MM.1S (cell line): ENCODE measurements at regions not wholly inside any gene's neighbourhood (a gene's known extent, or its start where the extent isn't known, plus 50 kb on each side); places are given as distances from the start of the nearest gene placed in this dataset.

Experiments
- DNase-seq: peaks from one replicate; pipeline ENCODE4 v3.0.0-alpha.2; 2015
- H2AFZ ChIP-seq: fragments of 300-600 bp; sonication (generic); 2 replicates; pipeline ENCODE4 v1.6.0; 2016; ENCODE audit warnings: antibody characterized with exemption, low read length
- H3F3A ChIP-seq: fragments of 300-600 bp; sonication (generic); 2 replicates; pipeline ENCODE4 v1.6.1; 2016; ENCODE audit warnings: mild to moderate bottlenecking, antibody characterized with exemption, low read length, moderate library complexity, mixed read lengths; ENCODE audit not compliant: insufficient read depth
- H3K27ac ChIP-seq: fragments of 300-600 bp; sonication (generic); 2 replicates; pipeline ENCODE4 v1.5.1; 2016; ENCODE audit warnings: mild to moderate bottlenecking, low read length
- H3K27me3 ChIP-seq: fragments of 300-600 bp; sonication (generic); replicated peaks from 2 replicates; pipeline ENCODE4 v1.6.0; 2016; ENCODE audit warnings: low read length; ENCODE audit not compliant: insufficient read depth
- H3K36me3 ChIP-seq: fragments of 300-600 bp; sonication (generic); replicated peaks from 2 replicates; pipeline ENCODE4 v1.6.1; 2016; ENCODE audit warnings: mild to moderate bottlenecking, low read length, mixed read lengths; ENCODE audit not compliant: insufficient read depth
- H3K4me1 ChIP-seq: fragments of 300-600 bp; sonication (generic); 2 replicates; pipeline ENCODE4 v1.6.1; 2016; ENCODE audit warnings: low read length, mixed read lengths
- H3K4me2 ChIP-seq: fragments of 300-600 bp; sonication (generic); 2 replicates; pipeline ENCODE4 v1.6.0; 2016; ENCODE audit warnings: low read depth, low read length
- H3K4me3 ChIP-seq: fragments of 300-600 bp; sonication (generic); 2 replicates; pipeline ENCODE4 v1.5.1; 2016; ENCODE audit warnings: low read length, mixed read lengths
- H3K79me2 ChIP-seq: fragments of 300-600 bp; sonication (generic); 2 replicates; pipeline ENCODE4 v1.6.1; 2016; ENCODE audit warnings: mixed run types, low read length, mixed read lengths
- H3K9ac ChIP-seq: fragments of 300-600 bp; sonication (generic); 2 replicates; pipeline ENCODE4 v1.6.1; 2016; ENCODE audit warnings: low read length, mixed read lengths
- H3K9me2 ChIP-seq: fragments of 300-600 bp; sonication (generic); replicated peaks from 2 replicates; pipeline ENCODE4 v1.6.1; 2016; ENCODE audit warnings: mild to moderate bottlenecking, low read length, mixed read lengths; ENCODE audit not compliant: insufficient read depth
- H3K9me3 ChIP-seq: fragments of 300-600 bp; sonication (generic); replicated peaks from 2 replicates; pipeline ENCODE4 v1.6.1; 2016; ENCODE audit warnings: mild to moderate bottlenecking, low read length, mixed read lengths; ENCODE audit not compliant: insufficient read depth
- H4K20me1 ChIP-seq: fragments of 300-600 bp; sonication (generic); 2 replicates; pipeline ENCODE4 v1.6.1; 2016; ENCODE audit warnings: mild to moderate bottlenecking, low read length, moderate library complexity, mixed read lengths; ENCODE audit not compliant: insufficient read depth
- EZH2 ChIP-seq: fragments of 300-600 bp; sonication (generic); optimal IDR thresholded peaks from 2 replicates; pipeline ENCODE3; 2017; ENCODE audit warnings: low read depth, mild to moderate bottlenecking, antibody characterized with exemption, low read length, mixed read lengths
- EZH2phosphoT487 ChIP-seq: fragments of 300-600 bp; sonication (generic); IDR thresholded peaks from 2 replicates; pipeline ENCODE4 v1.6.1; 2018; ENCODE audit warnings: antibody characterized with exemption, low read length
- TF ChIP-seq, protein P1 (sequence below): fragments of 300-600 bp; sonication (generic); IDR thresholded peaks from 2 replicates; pipeline ENCODE4 v1.5.1; 2016; ENCODE audit warnings: antibody characterized with exemption, low read length, mixed read lengths

DNA sequence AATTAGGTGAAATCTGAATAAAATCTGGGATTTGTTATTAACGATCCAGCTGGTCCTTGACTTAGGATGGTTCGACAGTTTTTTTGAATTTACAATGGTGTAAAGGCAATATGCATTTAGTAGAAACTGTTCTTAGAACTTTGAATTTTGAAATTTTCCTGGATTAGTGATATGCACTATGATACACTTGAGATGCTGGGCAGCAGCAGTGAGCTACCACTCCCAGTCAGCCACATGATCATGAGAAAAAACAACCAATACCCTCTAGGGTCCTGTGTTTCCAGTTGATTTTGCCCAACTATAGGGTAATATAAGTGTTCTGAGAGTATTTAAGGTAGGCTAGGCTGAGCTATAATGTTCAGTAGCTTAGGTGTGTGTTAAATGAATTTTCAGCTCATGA, 303.7 kb downstream of the GPAT3 start:
- Histone ChIP-seq H3K27me3 (no peaks in the 10 kb centered on the region), H3K36me3 (no peaks in the 10 kb centered on the region), H3K27ac (no peak overlapping the region), H3K4me1 (no peaks in the 10 kb centered on the region), H3K9me2 (no peaks in the 10 kb centered on the region; the same call in 1 of the 2 replicates), H3K4me3 (no peak overlapping the region), H3K9ac (no peak overlapping the region), H4K20me1 (no peaks in the 10 kb centered on the region), H3F3A (no peaks in the 10 kb centered on the region), H2AFZ (no peak overlapping the region), H3K9me3 (no peaks in the 10 kb centered on the region), H3K4me2 (no peak overlapping the region), H3K79me2 (no peaks in the 10 kb centered on the region)
- TF ChIP-seq, protein P1, sequence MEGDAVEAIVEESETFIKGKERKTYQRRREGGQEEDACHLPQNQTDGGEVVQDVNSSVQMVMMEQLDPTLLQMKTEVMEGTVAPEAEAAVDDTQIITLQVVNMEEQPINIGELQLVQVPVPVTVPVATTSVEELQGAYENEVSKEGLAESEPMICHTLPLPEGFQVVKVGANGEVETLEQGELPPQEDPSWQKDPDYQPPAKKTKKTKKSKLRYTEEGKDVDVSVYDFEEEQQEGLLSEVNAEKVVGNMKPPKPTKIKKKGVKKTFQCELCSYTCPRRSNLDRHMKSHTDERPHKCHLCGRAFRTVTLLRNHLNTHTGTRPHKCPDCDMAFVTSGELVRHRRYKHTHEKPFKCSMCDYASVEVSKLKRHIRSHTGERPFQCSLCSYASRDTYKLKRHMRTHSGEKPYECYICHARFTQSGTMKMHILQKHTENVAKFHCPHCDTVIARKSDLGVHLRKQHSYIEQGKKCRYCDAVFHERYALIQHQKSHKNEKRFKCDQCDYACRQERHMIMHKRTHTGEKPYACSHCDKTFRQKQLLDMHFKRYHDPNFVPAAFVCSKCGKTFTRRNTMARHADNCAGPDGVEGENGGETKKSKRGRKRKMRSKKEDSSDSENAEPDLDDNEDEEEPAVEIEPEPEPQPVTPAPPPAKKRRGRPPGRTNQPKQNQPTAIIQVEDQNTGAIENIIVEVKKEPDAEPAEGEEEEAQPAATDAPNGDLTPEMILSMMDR = no peak
- TF ChIP-seq EZH2phosphoT487 (no peak), EZH2 (no peak)
- DNase-seq = no peak

DNA sequence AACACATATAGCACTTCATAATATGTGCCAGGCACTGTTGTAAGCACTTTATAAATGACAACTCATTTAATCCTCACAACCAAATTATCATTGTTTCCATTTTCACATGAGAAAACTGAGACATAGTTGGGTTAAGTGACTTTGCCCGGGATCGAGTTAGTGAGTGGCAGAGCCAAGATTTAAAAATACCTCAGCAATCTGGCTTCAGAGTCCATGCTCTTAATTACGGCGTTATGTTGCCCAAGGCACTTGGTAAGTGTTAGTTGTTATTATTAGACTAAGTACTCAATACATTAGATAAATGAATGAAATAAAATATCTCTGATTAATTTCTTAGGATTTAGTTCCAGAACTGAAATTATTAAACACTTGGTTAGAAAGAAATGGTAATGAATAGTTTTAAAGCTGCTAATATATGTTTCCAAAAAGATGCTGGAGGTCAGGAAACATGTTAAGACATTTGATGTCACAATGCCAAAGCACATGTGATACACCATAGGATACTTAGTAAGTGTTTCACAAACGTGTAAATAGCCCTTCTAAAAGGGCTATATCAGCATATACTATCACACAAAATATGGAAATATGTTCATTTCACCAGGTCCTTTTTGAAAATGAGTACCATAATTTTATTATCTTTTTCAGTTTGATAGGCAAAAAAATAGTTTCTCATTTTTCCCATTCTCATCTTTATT, 301.9 kb downstream of the GPAT3 start:
- Histone ChIP-seq H4K20me1 (no peaks in the 10 kb centered on the region), H3K9ac (no peak overlapping the region), H3K36me3 (no peaks in the 10 kb centered on the region), H3K27ac (no peak overlapping the region), H3K27me3 (no peaks in the 10 kb centered on the region), H3K9me2 (no peaks in the 10 kb centered on the region; the same call in 1 of the 2 replicates), H3K9me3 (no peaks in the 10 kb centered on the region), H3K4me1 (no peaks in the 10 kb centered on the region), H3F3A (no peaks in the 10 kb centered on the region), H3K4me3 (no peak overlapping the region), H3K79me2 (no peaks in the 10 kb centered on the region), H2AFZ (no peak overlapping the region), H3K4me2 (no peak overlapping the region)
- no peak for DNase-seq
- TF ChIP-seq, protein P1 = no peak
- TF ChIP-seq EZH2 = no peak
- no peak for TF ChIP-seq EZH2phosphoT487

DNA sequence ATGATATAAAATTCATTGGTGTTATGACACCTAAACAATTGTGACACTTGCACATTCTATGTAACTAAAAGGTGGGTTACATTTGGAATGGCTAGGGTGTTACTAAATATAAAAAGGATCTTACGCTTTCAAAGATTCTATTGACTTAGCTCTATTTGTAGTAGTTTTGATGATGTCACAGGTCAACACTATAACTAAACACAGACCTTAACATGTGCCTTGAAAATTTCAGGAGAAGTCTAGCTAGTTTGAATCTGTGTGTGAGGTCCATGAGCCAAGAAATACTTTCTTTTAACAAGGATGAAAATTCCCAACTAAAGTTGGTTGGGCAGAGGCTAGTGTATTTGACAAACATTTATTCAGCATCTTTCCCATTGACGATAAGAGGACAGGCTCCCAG, 298.0 kb downstream of the GPAT3 start:
- Histone ChIP-seq H3K9me3 (no peaks in the 10 kb centered on the region), H3F3A (no peaks in the 10 kb centered on the region), H3K4me2 (no peak overlapping the region), H4K20me1 (no peaks in the 10 kb centered on the region), H3K4me1 (no peaks in the 10 kb centered on the region), H3K9me2 (no peaks in the 10 kb centered on the region; the same call in 1 of the 2 replicates), H3K4me3 (no peak overlapping the region), H2AFZ (no peak overlapping the region), H3K79me2 (no peaks in the 10 kb centered on the region), H3K9ac (no peak overlapping the region), H3K27ac (no peak overlapping the region), H3K27me3 (no peaks in the 10 kb centered on the region), H3K36me3 (no peaks in the 10 kb centered on the region)
- DNase-seq = no peak
- TF ChIP-seq, protein P1 = no peak
- TF ChIP-seq EZH2 (no peak), EZH2phosphoT487 (no peak)
